ENCODE measurements at regions not wholly inside any gene's neighbourhood (a gene's known extent, or its start where the extent isn't known, plus 50 kb on each side); places are given as distances from the start of the nearest gene placed in this dataset.

- Histone ChIP-seq H3K4me3 (ENCODE audit: low read depth, low read length) (no peak overlapping the region), H3K27me3 (ENCODE audit: control insufficient read depth, insufficient read depth, low read length) (no peaks in the 10 kb centered on the region), H3K36me3 (ENCODE audit: control insufficient read depth, insufficient read depth, low read length) (no peaks in the 10 kb centered on the region)
- TF ChIP-seq, protein P1, sequence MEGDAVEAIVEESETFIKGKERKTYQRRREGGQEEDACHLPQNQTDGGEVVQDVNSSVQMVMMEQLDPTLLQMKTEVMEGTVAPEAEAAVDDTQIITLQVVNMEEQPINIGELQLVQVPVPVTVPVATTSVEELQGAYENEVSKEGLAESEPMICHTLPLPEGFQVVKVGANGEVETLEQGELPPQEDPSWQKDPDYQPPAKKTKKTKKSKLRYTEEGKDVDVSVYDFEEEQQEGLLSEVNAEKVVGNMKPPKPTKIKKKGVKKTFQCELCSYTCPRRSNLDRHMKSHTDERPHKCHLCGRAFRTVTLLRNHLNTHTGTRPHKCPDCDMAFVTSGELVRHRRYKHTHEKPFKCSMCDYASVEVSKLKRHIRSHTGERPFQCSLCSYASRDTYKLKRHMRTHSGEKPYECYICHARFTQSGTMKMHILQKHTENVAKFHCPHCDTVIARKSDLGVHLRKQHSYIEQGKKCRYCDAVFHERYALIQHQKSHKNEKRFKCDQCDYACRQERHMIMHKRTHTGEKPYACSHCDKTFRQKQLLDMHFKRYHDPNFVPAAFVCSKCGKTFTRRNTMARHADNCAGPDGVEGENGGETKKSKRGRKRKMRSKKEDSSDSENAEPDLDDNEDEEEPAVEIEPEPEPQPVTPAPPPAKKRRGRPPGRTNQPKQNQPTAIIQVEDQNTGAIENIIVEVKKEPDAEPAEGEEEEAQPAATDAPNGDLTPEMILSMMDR (IDR thresholded peaks at IDR 0.05; ENCODE audit: insufficient read depth, low read length, poor library complexity, severe bottlenecking), result no peak
- DNase-seq (ENCODE audit: low read depth), result no peak
Measured at GRCh38 chr13:79830945-79831344, 350.0 kb downstream of the NDFIP2 start.

GRCh38 chr13:79830426-79830825, 349.5 kb downstream of the NDFIP2 start:
- DNase-seq (ENCODE audit: low read depth), result no peak
- Histone ChIP-seq H3K36me3 (ENCODE audit: control insufficient read depth, insufficient read depth, low read length) (no peaks in the 10 kb centered on the region), H3K27me3 (ENCODE audit: control insufficient read depth, insufficient read depth, low read length) (no peaks in the 10 kb centered on the region), H3K4me3 (ENCODE audit: low read depth, low read length) (no peak overlapping the region)
- TF ChIP-seq, protein P1 (IDR thresholded peaks at IDR 0.05; ENCODE audit: insufficient read depth, low read length, poor library complexity, severe bottlenecking), result no peak

GRCh38 chr13:79829880-79830279, 348.9 kb downstream of the NDFIP2 start:
- DNase-seq (ENCODE audit: low read depth), result no peak
- no peaks in the 10 kb centered on the region for H3K27me3 ChIP-seq (ENCODE audit: control insufficient read depth, insufficient read depth, low read length)
- TF ChIP-seq, protein P1 (IDR thresholded peaks at IDR 0.05; ENCODE audit: insufficient read depth, low read length, poor library complexity, severe bottlenecking), result no peak
- no peak overlapping the region for H3K4me3 ChIP-seq (ENCODE audit: low read depth, low read length)
- no peaks in the 10 kb centered on the region for H3K36me3 ChIP-seq (ENCODE audit: control insufficient read depth, insufficient read depth, low read length)

DNA sequence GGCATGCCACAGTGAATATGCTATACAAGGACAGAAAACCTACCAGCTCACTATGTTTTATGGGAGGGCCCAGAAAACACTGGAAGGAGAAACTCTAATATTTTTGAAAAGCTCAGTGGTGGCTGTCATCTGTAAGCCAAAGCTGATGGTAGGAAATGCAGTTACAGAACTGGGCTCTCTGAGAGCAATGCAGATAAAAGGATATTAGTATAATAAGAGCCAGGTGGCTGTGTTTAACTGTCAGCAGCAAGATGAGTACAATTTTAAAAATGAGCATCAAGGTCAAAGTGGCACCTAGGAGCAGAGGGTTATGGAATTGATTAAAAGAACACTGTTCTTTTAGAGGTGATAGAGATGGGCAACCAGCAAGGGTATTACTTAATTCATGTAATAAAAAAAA, 345.0 kb downstream of the NDFIP2 start:
- no peak overlapping the region for H3K4me3 ChIP-seq (ENCODE audit: low read depth, low read length)
- TF ChIP-seq, protein P1 (IDR thresholded peaks at IDR 0.05; ENCODE audit: insufficient read depth, low read length, poor library complexity, severe bottlenecking), result no peak
- no peaks in the 10 kb centered on the region for H3K36me3 ChIP-seq (ENCODE audit: control insufficient read depth, insufficient read depth, low read length)
- DNase-seq (ENCODE audit: low read depth), result no peak
- no peaks in the 10 kb centered on the region for H3K27me3 ChIP-seq (ENCODE audit: control insufficient read depth, insufficient read depth, low read length)

GRCh38 chr13:79815041-79815440, 334.1 kb downstream of the NDFIP2 start:
- Histone ChIP-seq H3K36me3 (ENCODE audit: control insufficient read depth, insufficient read depth, low read length) (no peaks in the 10 kb centered on the region), H3K4me3 (ENCODE audit: low read depth, low read length) (no peak overlapping the region), H3K27me3 (ENCODE audit: control insufficient read depth, insufficient read depth, low read length) (no peaks in the 10 kb centered on the region)
- TF ChIP-seq, protein P1 (IDR thresholded peaks at IDR 0.05; ENCODE audit: insufficient read depth, low read length, poor library complexity, severe bottlenecking), result no peak
- no peak for DNase-seq (ENCODE audit: low read depth)

DNA sequence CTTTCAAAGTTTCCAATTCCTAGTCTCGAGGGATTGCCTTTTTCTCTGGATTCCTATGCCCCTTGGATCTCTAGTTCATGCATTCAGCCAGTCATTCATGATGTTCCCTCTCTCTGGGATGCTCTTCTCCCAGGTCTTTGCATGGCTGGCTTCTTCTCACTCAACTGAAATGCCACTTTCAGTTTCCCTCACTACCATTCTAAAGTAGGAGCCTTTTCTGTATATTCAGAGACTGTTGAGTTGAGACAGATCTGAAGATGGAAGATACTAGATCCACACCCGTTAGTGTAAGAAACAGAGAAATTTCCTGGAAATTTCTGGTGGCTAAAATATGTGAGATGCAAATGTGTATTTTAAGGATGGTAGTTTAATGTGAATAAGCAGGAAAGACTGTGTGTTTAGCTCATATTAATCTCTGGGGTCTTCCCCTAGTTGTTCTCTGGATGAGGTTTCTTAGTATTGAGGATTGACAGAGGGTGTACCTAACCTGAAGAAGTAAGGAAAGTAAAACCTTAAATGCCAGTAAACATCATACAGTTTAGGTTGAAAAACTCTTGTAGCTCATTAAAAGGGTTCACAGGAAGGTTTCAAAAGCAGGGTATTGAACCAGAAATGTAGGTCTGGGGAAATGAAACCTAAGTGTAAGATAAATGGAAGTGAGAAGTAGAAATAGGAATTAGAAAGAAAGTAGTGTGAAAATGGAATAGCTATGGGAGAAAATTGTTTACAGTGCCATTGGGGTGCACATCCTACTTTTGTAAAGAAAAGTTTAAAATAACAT, 331.3 kb downstream of the NDFIP2 start:
- TF ChIP-seq, protein P1 (IDR thresholded peaks at IDR 0.05; ENCODE audit: insufficient read depth, low read length, poor library complexity, severe bottlenecking), result no peak
- Histone ChIP-seq H3K36me3 (ENCODE audit: control insufficient read depth, insufficient read depth, low read length) (no peaks in the 10 kb centered on the region), H3K27me3 (ENCODE audit: control insufficient read depth, insufficient read depth, low read length) (no peaks in the 10 kb centered on the region), H3K4me3 (ENCODE audit: low read depth, low read length) (no peak overlapping the region)
- no peak for DNase-seq (ENCODE audit: low read depth)
